ENCODE measurements at regions not wholly inside any gene's neighbourhood (a gene's known extent, or its start where the extent isn't known, plus 50 kb on each side); places are given as distances from the start of the nearest gene placed in this dataset.

- POLR2A ChIA-PET: no interaction called here
- ATAC-seq (ENCODE audit: poor library complexity): no peak
- Histone ChIP-seq H3K36me3 (ENCODE audit: insufficient read depth, low read length) (no peaks in the 10 kb centered on the region), H3K9me3 (ENCODE audit: control insufficient read depth in 1 of 2, insufficient read depth in 1 of 2, low read length in 2 of 2) (peaks cover 0 to 7% of the 10 kb centered on the region in 2 experiments), H3K4me3 (ENCODE audit: low read length) (no peak overlapping the region), H3K4me1 (ENCODE audit: insufficient read depth, low read length) (no peaks in the 10 kb centered on the region), H3K27me3 (ENCODE audit: control insufficient read depth in 1 of 2, insufficient read depth in 2 of 2, low read length in 2 of 2) (no peaks in the 10 kb centered on the region), H3K27ac (ENCODE audit: low read depth in 1 of 2, low read length in 2 of 2) (no peak overlapping the region)
- H3K27me3 Mint-ChIP-seq: no peaks in the 10 kb centered on the region
- H3K4me3 Mint-ChIP-seq: no peak overlapping the region
- H3K27ac Mint-ChIP-seq: no peak overlapping the region
- DNase-seq: no peak
- intact Hi-C loops (cut with DNase I, micrococcal nuclease): loop anchor here in 1 of 2 experiments (2.0 kb wide), 1 partner anchor 35 kb away; no protein-coding TSS in a partner anchor
- no peak for TF ChIP-seq CTCF (IDR thresholded peaks at IDR 0.05)
- H3K36me3 Mint-ChIP-seq (ENCODE audit: low read depth): no peaks in the 10 kb centered on the region
- no peaks in the 10 kb centered on the region for H3K4me1 Mint-ChIP-seq (ENCODE audit: low read depth)
- H3K9me3 Mint-ChIP-seq: peaks cover 5% of the 10 kb centered on the region
- CTCF ChIA-PET: no interaction called here
Observed at GRCh38 chr13:62433660-62434059, 1018.0 kb upstream of the PCDH20 start.

DNA sequence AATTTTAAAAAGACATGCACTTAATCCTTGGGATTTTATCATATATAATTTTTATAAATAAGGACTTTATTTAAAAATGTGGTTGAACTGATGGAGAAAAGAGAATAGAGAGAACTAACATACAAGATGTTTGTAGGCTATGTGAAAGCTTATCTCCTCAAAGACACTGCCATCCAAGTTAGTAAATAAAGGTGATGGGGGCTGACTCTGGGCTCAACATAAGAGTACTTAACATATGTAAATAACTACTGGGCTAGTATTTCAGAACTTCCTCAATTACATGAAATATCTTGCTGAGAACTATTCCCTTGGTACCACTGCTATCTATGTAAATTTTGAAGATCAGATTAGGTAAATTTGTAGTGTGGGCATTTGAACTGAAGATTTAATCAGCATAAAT, 1017.3 kb upstream of the PCDH20 start:
- Mint-ChIP-seq H3K4me3 (no peak overlapping the region), H3K9me3 (peaks cover 5% of the 10 kb centered on the region), H3K4me1 (ENCODE audit: low read depth) (no peaks in the 10 kb centered on the region), H3K36me3 (ENCODE audit: low read depth) (no peaks in the 10 kb centered on the region), H3K27ac (no peak overlapping the region), H3K27me3 (no peaks in the 10 kb centered on the region)
- H3K4me1 ChIP-seq (ENCODE audit: insufficient read depth, low read length): no peaks in the 10 kb centered on the region
- no peak for TF ChIP-seq CTCF (IDR thresholded peaks at IDR 0.05)
- no peak for DNase-seq
- H3K4me3 ChIP-seq (ENCODE audit: low read length): no peak overlapping the region
- H3K9me3 ChIP-seq (ENCODE audit: control insufficient read depth in 1 of 2, insufficient read depth in 1 of 2, low read length in 2 of 2): peaks cover 0 to 7% of the 10 kb centered on the region in 2 experiments
- H3K36me3 ChIP-seq (ENCODE audit: insufficient read depth, low read length): no peaks in the 10 kb centered on the region
- no peak for ATAC-seq (ENCODE audit: poor library complexity)
- ChIA-PET CTCF (no interaction called here), POLR2A (no interaction called here)
- intact Hi-C loops (cut with DNase I, micrococcal nuclease): loop anchor here in 1 of 2 experiments (2.0 kb wide), 1 partner anchor 36 kb away; no protein-coding TSS in a partner anchor
- no peak overlapping the region for H3K27ac ChIP-seq (ENCODE audit: low read depth in 1 of 2, low read length in 2 of 2)
- H3K27me3 ChIP-seq (ENCODE audit: control insufficient read depth in 1 of 2, insufficient read depth in 2 of 2, low read length in 2 of 2): no peaks in the 10 kb centered on the region

DNA sequence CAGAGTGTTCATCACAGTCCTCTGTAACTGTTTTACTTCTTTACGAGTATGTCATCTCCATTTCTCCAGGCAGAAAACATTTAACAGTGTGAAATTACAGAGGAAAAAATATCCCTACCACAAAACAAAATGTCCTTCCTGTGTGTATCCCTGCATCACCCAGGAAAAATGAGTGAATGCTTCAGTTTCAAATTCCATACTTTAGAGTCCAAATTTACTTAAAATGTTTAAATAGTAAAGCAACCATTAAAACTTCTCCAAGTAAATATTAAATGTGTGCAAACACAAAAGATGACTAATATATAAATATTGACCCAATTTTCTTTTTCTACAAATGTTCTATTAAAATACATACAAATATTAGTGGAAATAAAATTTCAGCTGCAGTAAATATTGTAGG, 1016.6 kb upstream of the PCDH20 start:
- CTCF ChIA-PET: no interaction called here
- DNase-seq: no peak

More for the DNA sequence above, 1016.6 kb upstream of the PCDH20 start:
- Histone ChIP-seq H3K4me3 (ENCODE audit: low read length) (no peak overlapping the region), H3K4me1 (ENCODE audit: insufficient read depth, low read length) (no peaks in the 10 kb centered on the region), H3K27ac (ENCODE audit: low read depth in 1 of 2, low read length in 2 of 2) (no peak overlapping the region), H3K9me3 (ENCODE audit: control insufficient read depth in 1 of 2, insufficient read depth in 1 of 2, low read length in 2 of 2) (peaks cover 0 to 7% of the 10 kb centered on the region in 2 experiments), H3K36me3 (ENCODE audit: insufficient read depth, low read length) (no peaks in the 10 kb centered on the region), H3K27me3 (ENCODE audit: control insufficient read depth in 1 of 2, insufficient read depth in 2 of 2, low read length in 2 of 2) (no peaks in the 10 kb centered on the region)
- TF ChIP-seq CTCF (IDR thresholded peaks at IDR 0.05): no peak
- Mint-ChIP-seq H3K27ac (no peak overlapping the region), H3K27me3 (no peaks in the 10 kb centered on the region), H3K36me3 (ENCODE audit: low read depth) (no peaks in the 10 kb centered on the region), H3K9me3 (peaks cover 3% of the 10 kb centered on the region), H3K4me1 (ENCODE audit: low read depth) (no peaks in the 10 kb centered on the region), H3K4me3 (no peak overlapping the region)
- intact Hi-C loops (cut with DNase I, micrococcal nuclease): loop anchor here in 1 of 2 experiments (2.0 kb wide), 1 partner anchor 37 kb away; no protein-coding TSS in a partner anchor
- POLR2A ChIA-PET: no interaction called here
- no peak for ATAC-seq (ENCODE audit: poor library complexity)
